ENCODE measurements at regions not wholly inside any gene's neighbourhood (a gene's known extent, or its start where the extent isn't known, plus 50 kb on each side); places are given as distances from the start of the nearest gene placed in this dataset.

- Histone ChIP-seq H3K4me3 (no peak overlapping the region), H3K36me3 (no peaks in the 10 kb centered on the region), H3K4me1 (no peaks in the 10 kb centered on the region), H3K27ac (no peak overlapping the region), H3K9me3 (no peaks in the 10 kb centered on the region), H3K27me3 (no peaks in the 10 kb centered on the region)
- 17 to 60% methylated on average over 1 of the region's 1 CpG for WGBS, 2 donors
- no peak for TF ChIP-seq CTCF (IDR thresholded peaks at IDR 0.05)
- TF ChIP-seq POLR2AphosphoS5 (IDR thresholded peaks at IDR 0.05), result no peak
- no peak for TF ChIP-seq POLR2A (IDR thresholded peaks at IDR 0.05)
- TF ChIP-seq EP300 (IDR thresholded peaks at IDR 0.05), result no peak
- no peak for ATAC-seq (ENCODE audit: low FRiP score in 2 of 2)
- DNase-seq, result no peak
Measured at GRCh38 chr12:87812030-87812429, 217.2 kb downstream of the C12orf50 start.

GRCh38 chr12:87809916-87810315 is 219.3 kb downstream of the C12orf50 start:
- H3K27ac ChIP-seq, result no peak overlapping the region
- H3K9me3 ChIP-seq, result no peaks in the 10 kb centered on the region
- H3K36me3 ChIP-seq, result no peaks in the 10 kb centered on the region
- WGBS, 2 donors, result 73 to 78% methylated on average over 2 of the region's 2 CpGs
- TF ChIP-seq POLR2AphosphoS5 (IDR thresholded peaks at IDR 0.05) (no peak), CTCF (IDR thresholded peaks at IDR 0.05) (no peak), POLR2A (IDR thresholded peaks at IDR 0.05) (no peak), EP300 (IDR thresholded peaks at IDR 0.05) (no peak)
- DNase-seq, result no peak
- no peak overlapping the region for H3K4me3 ChIP-seq
- no peaks in the 10 kb centered on the region for H3K4me1 ChIP-seq
- H3K27me3 ChIP-seq, result no peaks in the 10 kb centered on the region
- no peak for ATAC-seq (ENCODE audit: low FRiP score in 2 of 2)

DNA sequence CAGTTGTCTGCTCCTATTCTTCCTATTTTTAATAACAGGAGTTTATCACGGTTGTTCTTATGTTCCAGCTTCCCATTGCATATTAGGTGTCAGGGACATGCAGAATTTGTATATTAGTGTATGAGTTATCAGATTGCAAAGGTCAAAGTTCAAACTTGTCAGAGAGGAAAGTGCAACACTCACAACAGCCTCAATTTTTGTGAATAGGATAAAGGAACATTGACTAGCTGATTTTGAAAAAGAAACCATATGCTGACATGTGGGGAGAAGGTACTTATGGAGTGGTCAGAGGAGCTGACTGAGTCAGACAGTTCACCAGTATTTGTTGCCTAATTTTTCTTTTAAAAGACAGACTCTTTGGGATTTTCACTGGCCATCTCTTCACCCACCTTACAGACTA is 222.1 kb downstream of the C12orf50 start:
- TF ChIP-seq POLR2AphosphoS5 (IDR thresholded peaks at IDR 0.05) (no peak), POLR2A (IDR thresholded peaks at IDR 0.05) (no peak), EP300 (IDR thresholded peaks at IDR 0.05) (no peak), CTCF (IDR thresholded peaks at IDR 0.05) (no peak)
- Histone ChIP-seq H3K4me1 (no peaks in the 10 kb centered on the region), H3K27ac (no peak overlapping the region), H3K36me3 (no peaks in the 10 kb centered on the region), H3K27me3 (no peaks in the 10 kb centered on the region), H3K9me3 (no peaks in the 10 kb centered on the region), H3K4me3 (no peak overlapping the region)
- ATAC-seq (ENCODE audit: low FRiP score in 2 of 2) (no peak), DNase-seq (no peak)
- WGBS, 2 donors, result 50 to 60% methylated on average over 1 of the region's 1 CpG

GRCh38 chr12:87806310-87806709 is 222.9 kb downstream of the C12orf50 start:
- Histone ChIP-seq H3K36me3 (no peaks in the 10 kb centered on the region), H3K4me1 (no peaks in the 10 kb centered on the region), H3K27me3 (no peaks in the 10 kb centered on the region), H3K9me3 (no peaks in the 10 kb centered on the region), H3K27ac (no peak overlapping the region), H3K4me3 (no peak overlapping the region)
- TF ChIP-seq EP300 (IDR thresholded peaks at IDR 0.05) (no peak), POLR2A (IDR thresholded peaks at IDR 0.05) (no peak), CTCF (IDR thresholded peaks at IDR 0.05) (no peak)
- ATAC-seq (ENCODE audit: low FRiP score in 2 of 2), result peak in 1 of 2 donors; percentile 31
- 62 to 66% methylated on average over 4 of the region's 4 CpGs for WGBS, 2 donors
- no peak for DNase-seq

DNA sequence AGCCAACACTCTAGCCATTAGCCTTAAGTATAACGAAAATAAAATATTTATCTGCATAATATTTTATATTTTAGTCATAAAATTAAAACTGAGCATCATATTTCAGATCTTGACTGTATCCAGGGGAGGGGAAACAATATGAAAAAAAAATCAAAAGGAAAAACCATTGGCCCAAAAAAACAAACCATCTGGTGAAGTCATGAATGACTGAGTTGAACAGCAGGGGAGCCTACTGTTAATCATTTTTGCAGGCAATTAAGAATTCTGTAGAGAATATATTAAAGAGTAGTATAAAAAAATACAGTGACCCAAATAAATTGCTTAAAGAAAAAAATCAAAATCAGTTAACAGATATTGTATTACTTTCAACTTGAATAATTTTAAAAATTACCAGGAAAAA is 224.8 kb downstream of the C12orf50 start:
- Histone ChIP-seq H3K27me3 (no peaks in the 10 kb centered on the region), H3K36me3 (no peaks in the 10 kb centered on the region), H3K4me1 (no peaks in the 10 kb centered on the region), H3K9me3 (no peaks in the 10 kb centered on the region), H3K27ac (no peak overlapping the region), H3K4me3 (no peak overlapping the region)
- TF ChIP-seq CTCF (IDR thresholded peaks at IDR 0.05), result no peak
- TF ChIP-seq EP300 (IDR thresholded peaks at IDR 0.05), result no peak
- TF ChIP-seq POLR2A (IDR thresholded peaks at IDR 0.05), result no peak
- TF ChIP-seq POLR2AphosphoS5 (IDR thresholded peaks at IDR 0.05), result no peak
- no peak for ATAC-seq (ENCODE audit: low FRiP score in 2 of 2)
- 0 to 30% methylated on average over 1 of the region's 1 CpG for WGBS, 2 donors
- no peak for DNase-seq

All from upper lobe of left lung (tissue), 6 donors.